ENCODE measurements at regions not wholly inside any gene's neighbourhood (a gene's known extent, or its start where the extent isn't known, plus 50 kb on each side); places are given as distances from the start of the nearest gene placed in this dataset.

GRCh38 chr9:89254773-89255125 lies 56.2 kb upstream of the CKS2 start:
- WGBS, 2 donors = 63 to 76% methylated on average over 8 of the region's 8 CpGs
- no peaks in the 10 kb centered on the region for H3K27me3 ChIP-seq
- no peak for DNase-seq
- H3K4me3 ChIP-seq = no peak overlapping the region
- peaks cover 0 to 6% (median 0%) of the 10 kb centered on the region in 4 donors for H3K4me1 ChIP-seq
- H3K9me3 ChIP-seq = no peaks in the 10 kb centered on the region
- TF ChIP-seq EP300 (IDR thresholded peaks at IDR 0.05) (no peak), POLR2AphosphoS5 (IDR thresholded peaks at IDR 0.05) (no peak), CTCF (IDR thresholded peaks at IDR 0.05) (no peak), POLR2A (IDR thresholded peaks at IDR 0.05) (no peak)
- intact Hi-C loops (cut with DNase I) = no loop called here
- H3K36me3 ChIP-seq = no peaks in the 10 kb centered on the region
- no peak overlapping the region for H3K27ac ChIP-seq

GRCh38 chr9:89256225-89256624 lies 54.8 kb upstream of the CKS2 start:
- TF ChIP-seq POLR2AphosphoS5 (IDR thresholded peaks at IDR 0.05) = no peak
- no peak for TF ChIP-seq POLR2A (IDR thresholded peaks at IDR 0.05)
- no peak for TF ChIP-seq EP300 (IDR thresholded peaks at IDR 0.05)
- TF ChIP-seq CTCF (IDR thresholded peaks at IDR 0.05) = no peak
- Histone ChIP-seq H3K27me3 (no peaks in the 10 kb centered on the region), H3K9me3 (no peaks in the 10 kb centered on the region), H3K4me1 (peaks cover 0 to 6% (median 0%) of the 10 kb centered on the region in 4 donors), H3K4me3 (no peak overlapping the region), H3K36me3 (no peaks in the 10 kb centered on the region), H3K27ac (no peak overlapping the region)
- 98% methylated on average over 8 of the region's 8 CpGs for WGBS, 2 donors
- intact Hi-C loops (cut with DNase I) = no loop called here
- no peak for DNase-seq

GRCh38 chr9:89256642-89257041 lies 54.4 kb upstream of the CKS2 start:
- Histone ChIP-seq H3K27me3 (no peaks in the 10 kb centered on the region), H3K4me1 (peaks cover 0 to 6% (median 0%) of the 10 kb centered on the region in 4 donors), H3K9me3 (no peaks in the 10 kb centered on the region), H3K36me3 (no peaks in the 10 kb centered on the region), H3K4me3 (no peak overlapping the region), H3K27ac (no peak overlapping the region)
- WGBS, 2 donors = 74 to 81% methylated on average over 8 of the region's 8 CpGs
- DNase-seq = no peak
- TF ChIP-seq EP300 (IDR thresholded peaks at IDR 0.05) (no peak), CTCF (IDR thresholded peaks at IDR 0.05) (no peak), POLR2AphosphoS5 (IDR thresholded peaks at IDR 0.05) (no peak), POLR2A (IDR thresholded peaks at IDR 0.05) (no peak)
- intact Hi-C loops (cut with DNase I) = no loop called here

GRCh38 chr9:89260525-89260924 lies 50.5 kb upstream of the CKS2 start:
- TF ChIP-seq POLR2A (IDR thresholded peaks at IDR 0.05) = no peak
- no peak for TF ChIP-seq CTCF (IDR thresholded peaks at IDR 0.05)
- no peak for TF ChIP-seq POLR2AphosphoS5 (IDR thresholded peaks at IDR 0.05)
- no peak for TF ChIP-seq EP300 (IDR thresholded peaks at IDR 0.05)
- H3K4me1 ChIP-seq = no peaks in the 10 kb centered on the region
- no peaks in the 10 kb centered on the region for H3K36me3 ChIP-seq
- no peaks in the 10 kb centered on the region for H3K9me3 ChIP-seq
- no peak overlapping the region for H3K4me3 ChIP-seq
- DNase-seq = no peak
- H3K27ac ChIP-seq = no peak overlapping the region
- WGBS, 2 donors = 92 to 96% methylated on average over 2 of the region's 2 CpGs
- intact Hi-C loops (cut with DNase I) = no loop called here
- no peaks in the 10 kb centered on the region for H3K27me3 ChIP-seq
